T-cell (primary cell): ENCODE measurements at regions not wholly inside any gene's neighbourhood (a gene's known extent, or its start where the extent isn't known, plus 50 kb on each side); places are given as distances from the start of the nearest gene placed in this dataset.

Experiments
- ATAC-seq, 4 experiments: fragments of 200-7000 bp in 3 of 4; fragments of 150-1000 bp in 1 of 4; cut with Tn5 transposase; replicated peaks in 1 of 4; 1 replicate in 3 of 4; 2 replicates in 1 of 4; pipeline ENCODE4 v1.10.0; 2021; ENCODE audit warnings: moderate library complexity in 3 of 4, mild to moderate bottlenecking in 2 of 4, moderate number of reproducible peaks in 1 of 4
- CTCF ChIA-PET, 2 donors: fragments of 300-600 bp; sonication (Branson Sonifier 250); formaldehyde crosslinking; loops; one replicate each; lab custom pipeline; 2022; ENCODE audit warnings: antibody characterized with exemption in 2 of 2; lab: Charles Lee
- POLR2A ChIA-PET, 2 donors: fragments of 300-600 bp; sonication (Branson Sonifier 250); formaldehyde crosslinking; loops; one replicate each; lab custom pipeline; 2022; ENCODE audit warnings: antibody characterized with exemption in 2 of 2; lab: Charles Lee
- DNase-seq, 35 experiments: peaks; one replicate each; pipeline versions ENCODE4 v3.0.0 to v3.0.0-alpha.2; 2013 to 2023
- H3K27ac ChIP-seq: one replicate; pipeline ENCODE4 v1.5.1; 2013; ENCODE audit warnings: low read length
- H3K27me3 ChIP-seq, 2 experiments: replicated peaks in 1 of 2; 1 replicate in 1 of 2; 2 replicates in 1 of 2; pipeline versions ENCODE4 v1.6.1 to v1.7.0; 2013; ENCODE audit warnings: low read length in 1 of 2, mixed read lengths in 1 of 2; ENCODE audit not compliant: control insufficient read depth in 2 of 2, insufficient read depth in 2 of 2; ENCODE audit errors: extremely low read depth in 1 of 2
- H3K36me3 ChIP-seq, 2 donors: 1 replicate in 1 of 2; 2 replicates in 1 of 2; pipeline versions ENCODE4 v1.6.1 to v1.7.0; 2013; ENCODE audit warnings: low read length in 1 of 2; ENCODE audit not compliant: control insufficient read depth in 2 of 2, insufficient read depth in 1 of 2; ENCODE audit errors: extremely low read depth in 1 of 2
- H3K4me1 ChIP-seq, 2 experiments: 1 replicate in 1 of 2; 2 replicates in 1 of 2; pipeline versions ENCODE4 v1.6.1 to v1.7.0; 2013; ENCODE audit warnings: low read length in 2 of 2, mixed read lengths in 1 of 2; ENCODE audit not compliant: insufficient read depth in 2 of 2, control insufficient read depth in 1 of 2; ENCODE audit errors: extremely low read depth in 1 of 2
- H3K4me3 ChIP-seq, 2 donors: 1 replicate in 1 of 2; 2 replicates in 1 of 2; pipeline versions ENCODE4 v1.5.1 to v1.7.0; 2013; ENCODE audit warnings: mild to moderate bottlenecking in 2 of 2, low read length in 1 of 2, moderate library complexity in 1 of 2; ENCODE audit not compliant: control insufficient read depth in 1 of 2; ENCODE audit errors: extremely low read depth in 1 of 2
- H3K9me3 ChIP-seq: 2 replicates; pipeline ENCODE4 v1.7.0; 2013
- H3K27ac Mint-ChIP-seq, 2 donors: one replicate each; pipeline ENCODE4 v1.8.0; 2020 to 2021; ENCODE audit warnings: mild to moderate bottlenecking in 2 of 2, mixed read lengths in 2 of 2
- H3K27me3 Mint-ChIP-seq, 2 donors: one replicate each; pipeline ENCODE4 v1.8.0; 2021 to 2022; ENCODE audit warnings: mixed read lengths in 2 of 2
- H3K36me3 Mint-ChIP-seq: one replicate; pipeline ENCODE4 v1.8.0; 2021; ENCODE audit warnings: mixed read lengths
- H3K4me1 Mint-ChIP-seq, 3 donors: one replicate each; pipeline ENCODE4 v1.8.0; 2020 to 2022; ENCODE audit warnings: mixed read lengths in 3 of 3, mild to moderate bottlenecking in 1 of 3
- H3K4me3 Mint-ChIP-seq, 3 donors: one replicate each; pipeline ENCODE4 v1.8.0; 2020 to 2022; ENCODE audit warnings: mild to moderate bottlenecking in 3 of 3, mixed read lengths in 3 of 3, moderate library complexity in 3 of 3
- H3K9me3 Mint-ChIP-seq, 3 donors: one replicate each; pipeline ENCODE4 v1.8.0; 2020 to 2022; ENCODE audit warnings: mixed read lengths in 3 of 3
- WGBS: methylation state at CpG from one replicate; pipeline ENCODE4 v1.1.5; 2013; ENCODE audit warnings: missing lambda C conversion rate; ENCODE audit not compliant: insufficient coverage; 5-methylcytosine and 5-hydroxymethylcytosine counted together

DNA sequence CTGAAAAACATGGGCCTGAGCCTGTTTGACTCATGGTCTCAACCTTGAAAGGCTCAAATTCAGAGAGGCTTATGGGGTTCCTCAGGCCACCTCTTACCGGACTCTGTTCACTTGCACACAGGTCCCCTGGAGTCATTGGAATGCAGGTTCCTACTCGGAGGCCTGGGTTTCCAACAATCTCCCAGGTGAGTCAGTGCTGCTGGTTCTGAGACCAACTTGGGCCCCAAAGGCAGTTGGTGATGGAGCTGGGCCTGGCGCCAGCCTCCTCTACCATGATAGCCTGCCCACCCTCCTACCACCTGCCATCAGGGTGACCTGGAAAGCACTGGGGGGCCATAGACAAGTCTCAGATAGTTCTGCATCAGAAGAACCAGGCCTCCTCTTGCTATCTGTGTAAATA lies 188.4 kb downstream of the RGS3 start:
- ChIA-PET POLR2A (no interaction called here), CTCF (interaction anchor here in 1 of 2 donors (0.6 kb wide), 1 partner anchor 200 kb away, joined by 3 read pairs; no protein-coding TSS in a partner anchor)
- no peak overlapping the region for H3K4me3 Mint-ChIP-seq
- DNase-seq (no peak), ATAC-seq (no peak)
- no peak overlapping the region for H3K27ac Mint-ChIP-seq
- H3K27me3 ChIP-seq: peaks cover 0 to 8% of the 10 kb centered on the region in 2 experiments
- no peaks in the 10 kb centered on the region for H3K9me3 ChIP-seq
- peaks cover 0 to 2% of the 10 kb centered on the region in 2 donors for H3K27me3 Mint-ChIP-seq
- 89% methylated on average over 2 of the region's 3 CpGs for WGBS
- H3K4me1 ChIP-seq: peaks cover 0 to 4% of the 10 kb centered on the region in 2 experiments
- H3K4me1 Mint-ChIP-seq: peaks cover 0 to 3% (median 0%) of the 10 kb centered on the region in 3 donors
- no peaks in the 10 kb centered on the region for H3K36me3 Mint-ChIP-seq
- no peak overlapping the region for H3K4me3 ChIP-seq
- no peak overlapping the region for H3K27ac ChIP-seq
- no peaks in the 10 kb centered on the region for H3K9me3 Mint-ChIP-seq
- H3K36me3 ChIP-seq: no peaks in the 10 kb centered on the region

DNA sequence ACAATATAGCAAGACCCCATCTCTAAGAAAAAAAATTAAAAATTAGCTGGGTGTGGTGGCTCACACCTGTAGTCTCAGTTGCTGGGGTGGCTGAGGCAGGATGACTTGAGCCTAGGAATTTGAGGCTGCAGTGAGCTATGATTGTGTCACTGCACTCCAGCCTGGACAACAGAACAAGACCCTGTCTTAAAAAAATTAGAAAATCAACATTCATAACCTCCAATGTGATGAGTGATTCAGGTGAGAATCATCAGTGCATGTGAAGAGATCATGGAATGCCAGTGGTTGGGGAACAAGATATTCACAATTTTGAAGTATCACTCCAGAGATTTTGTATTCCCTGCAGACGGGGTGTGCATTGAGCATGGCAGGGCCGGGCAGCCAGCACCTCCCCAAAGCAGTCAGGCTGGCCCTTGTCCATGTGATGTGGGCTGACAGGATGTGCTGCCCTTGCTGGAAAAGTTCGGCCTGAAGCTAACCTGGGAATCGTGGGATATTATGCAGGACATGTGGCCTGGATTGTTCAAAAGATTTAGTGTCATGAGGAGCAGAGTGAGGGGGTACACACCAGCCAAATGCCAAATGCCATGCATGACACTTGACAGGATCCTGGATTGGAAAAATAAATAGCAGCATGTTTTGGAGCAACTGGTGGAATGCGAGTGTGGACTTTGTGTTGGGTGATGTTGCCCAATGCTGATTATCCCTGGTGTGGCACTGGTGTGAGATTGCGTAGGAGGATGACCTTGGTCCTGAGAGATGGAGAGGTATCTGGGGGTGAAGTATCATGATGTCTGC lies 189.0 kb downstream of the RGS3 start:
- no peak overlapping the region for H3K27ac ChIP-seq
- H3K27ac Mint-ChIP-seq: no peak overlapping the region
- no peaks in the 10 kb centered on the region for H3K9me3 ChIP-seq
- DNase-seq: no peak
- H3K4me3 Mint-ChIP-seq: no peak overlapping the region
- no peak for ATAC-seq
- ChIA-PET POLR2A (no interaction called here), CTCF (interaction anchor here (0.5 to 1.6 kb wide), 6 partner anchors 201 to 1097 kb away, joined by 3 to 12 read pairs (median 5); no protein-coding TSS in a partner anchor)
- H3K4me1 Mint-ChIP-seq: peaks cover 0 to 3% (median 0%) of the 10 kb centered on the region in 3 donors
- peaks cover 0 to 4% of the 10 kb centered on the region in 2 experiments for H3K4me1 ChIP-seq
- 96% methylated on average over 6 of the region's 6 CpGs for WGBS
- H3K36me3 ChIP-seq: no peaks in the 10 kb centered on the region
- H3K27me3 Mint-ChIP-seq: no peaks in the 10 kb centered on the region
- no peak overlapping the region for H3K4me3 ChIP-seq
- peaks cover 0 to 8% of the 10 kb centered on the region in 2 experiments for H3K27me3 ChIP-seq
- no peaks in the 10 kb centered on the region for H3K9me3 Mint-ChIP-seq
- H3K36me3 Mint-ChIP-seq: no peaks in the 10 kb centered on the region

GRCh38 chr9:113653746-113654604 lies 190.4 kb downstream of the RGS3 start:
- H3K27me3 Mint-ChIP-seq: peaks cover 0 to 3% of the 10 kb centered on the region in 2 donors
- H3K36me3 Mint-ChIP-seq: no peaks in the 10 kb centered on the region
- H3K27ac Mint-ChIP-seq: no peak overlapping the region
- H3K27ac ChIP-seq: no peak overlapping the region
- peaks cover 0 to 5% (median 0%) of the 10 kb centered on the region in 3 donors for H3K4me1 Mint-ChIP-seq
- H3K4me1 ChIP-seq: peaks cover 0 to 8% of the 10 kb centered on the region in 2 experiments
- 72% methylated on average over 7 of the region's 11 CpGs for WGBS
- peaks cover 0 to 16% of the 10 kb centered on the region in 2 experiments for H3K27me3 ChIP-seq
- no peaks in the 10 kb centered on the region for H3K36me3 ChIP-seq
- no peak overlapping the region for H3K4me3 Mint-ChIP-seq
- H3K9me3 ChIP-seq: no peaks in the 10 kb centered on the region
- ChIA-PET CTCF (interaction anchor here (0.6 to 3.5 kb wide), 11 partner anchors 53 to 775 kb away, joined by 3 to 29 read pairs (median 4); no protein-coding TSS in a partner anchor), POLR2A (no interaction called here)
- H3K4me3 ChIP-seq: no peak overlapping the region
- H3K9me3 Mint-ChIP-seq: no peaks in the 10 kb centered on the region
- no peak for ATAC-seq
- DNase-seq: no peak

DNA sequence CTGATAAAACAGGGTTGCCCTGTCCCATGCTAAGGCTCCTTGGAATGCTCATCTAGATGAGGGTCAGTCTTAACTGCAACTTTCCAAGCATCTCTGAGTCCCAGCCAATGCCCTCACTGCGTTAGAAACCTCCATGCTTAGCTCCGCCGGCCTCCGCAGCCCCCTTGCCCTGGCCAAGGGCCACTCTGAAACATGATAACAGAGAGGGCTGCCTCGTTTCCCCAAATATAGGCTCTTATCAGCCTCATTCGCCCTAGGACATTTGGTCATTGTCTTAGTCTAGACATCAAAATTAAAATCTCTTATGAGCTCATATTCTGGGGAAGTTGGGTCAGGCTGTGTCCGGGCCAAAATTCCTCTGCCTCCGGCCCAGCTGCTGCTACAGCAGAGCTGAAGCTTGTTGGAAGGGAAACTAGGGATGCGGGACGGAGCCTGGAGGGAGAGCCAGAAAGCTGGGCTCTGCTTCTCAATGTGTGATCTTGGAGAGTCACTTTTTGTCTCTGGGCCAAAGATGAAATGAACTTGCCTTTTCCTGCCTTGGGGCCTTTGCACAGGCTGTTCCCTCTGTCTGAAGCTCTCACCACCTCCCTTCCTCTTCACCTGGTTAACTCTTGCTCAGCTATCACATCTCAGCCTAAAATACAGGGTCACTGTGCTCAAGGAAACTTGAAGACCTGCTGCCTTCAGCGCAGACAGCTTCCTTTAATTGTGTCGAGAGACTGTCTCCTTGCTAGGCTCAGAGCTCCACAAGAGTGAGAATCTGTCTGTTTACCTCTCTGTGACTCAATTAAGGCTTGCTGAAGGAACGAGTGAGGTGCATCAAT lies 191.3 kb downstream of the RGS3 start:
- ATAC-seq: peak in 1 of 4 experiments; percentile 5
- Histone ChIP-seq H3K9me3 (no peaks in the 10 kb centered on the region), H3K36me3 (no peaks in the 10 kb centered on the region), H3K4me3 (no peak overlapping the region), H3K4me1 (peaks cover 0 to 8% of the 10 kb centered on the region in 2 experiments), H3K27ac (no peak overlapping the region), H3K27me3 (peaks cover 0 to 15% of the 10 kb centered on the region in 2 experiments)
- Mint-ChIP-seq H3K9me3 (no peaks in the 10 kb centered on the region), H3K27me3 (peaks cover 3 to 4% of the 10 kb centered on the region in 2 donors), H3K4me1 (peaks cover 0 to 5% (median 0%) of the 10 kb centered on the region in 3 donors), H3K4me3 (no peak overlapping the region), H3K36me3 (no peaks in the 10 kb centered on the region), H3K27ac (no peak overlapping the region)
- WGBS: 84% methylated on average over 10 of the region's 13 CpGs
- no peak for DNase-seq
- POLR2A ChIA-PET: no interaction called here
- CTCF ChIA-PET: interaction anchor here (0.9 to 4.3 kb wide), 9 partner anchors 63 to 381 kb away, joined by 3 to 29 read pairs (median 8); partner anchors contain the start of genes CDC26 (in 2 of the 2) and PRPF4 (in 1 of the 2)

DNA sequence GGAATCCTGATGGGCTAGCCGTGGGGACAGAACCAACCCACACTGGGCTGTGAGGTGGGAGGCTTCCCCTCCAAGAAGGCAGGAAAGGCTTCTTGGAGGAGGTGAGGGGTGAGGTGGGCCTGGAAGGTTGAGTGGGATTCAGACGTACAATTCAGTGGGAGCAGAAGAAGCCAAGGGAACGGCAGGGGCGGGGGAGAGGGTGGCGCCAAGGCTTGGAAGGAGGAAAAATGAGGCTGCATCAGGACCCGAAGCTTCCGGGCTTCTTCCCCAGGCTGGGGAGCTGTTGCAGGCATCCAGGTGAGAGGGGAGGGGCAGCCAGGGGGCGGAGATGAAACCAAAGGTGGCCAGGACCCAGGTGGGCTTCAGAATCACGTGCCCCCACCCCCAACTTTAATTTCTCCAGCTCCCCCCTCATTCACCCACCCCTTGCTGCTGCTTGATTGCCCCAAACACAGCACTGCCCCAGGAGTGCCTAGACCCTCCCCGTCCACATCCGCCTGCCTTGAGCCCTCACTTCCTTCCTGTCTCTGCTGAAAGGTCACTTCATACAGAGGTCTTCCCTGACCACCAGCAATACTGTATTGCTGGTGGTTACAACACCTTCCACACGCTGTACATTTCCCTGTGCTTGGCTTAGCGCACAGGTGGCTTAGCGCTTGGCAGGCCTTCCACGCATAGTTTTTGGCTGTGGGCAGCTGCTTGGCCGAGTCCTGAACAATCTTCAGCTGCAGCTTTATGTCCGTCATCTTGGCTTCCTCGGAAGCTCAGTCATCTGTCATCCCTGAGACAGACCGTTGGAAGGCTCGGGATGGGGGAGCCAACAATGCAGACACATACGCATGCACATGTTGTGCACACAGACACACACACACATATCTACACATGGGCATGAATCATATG lies 193.5 kb downstream of the RGS3 start:
- Histone ChIP-seq H3K4me3 (no peak overlapping the region), H3K27ac (no peak overlapping the region), H3K36me3 (no peaks in the 10 kb centered on the region), H3K9me3 (no peaks in the 10 kb centered on the region), H3K27me3 (peaks cover 0 to 17% of the 10 kb centered on the region in 2 experiments), H3K4me1 (peaks cover 0 to 8% of the 10 kb centered on the region in 2 experiments)
- CTCF ChIA-PET: interaction anchor here (0.6 to 4.3 kb wide), 18 partner anchors 25 to 549 kb away, joined by 3 to 29 read pairs (median 5); partner anchors contain the start of genes CDC26 (in 2 of the 2), PRPF4 (in 2 of the 2) and ALAD (in 1 of the 2)
- Mint-ChIP-seq H3K27ac (no peak overlapping the region), H3K27me3 (peaks cover 9 to 11% of the 10 kb centered on the region in 2 donors), H3K4me3 (no peak overlapping the region), H3K4me1 (peaks cover 0 to 5% (median 0%) of the 10 kb centered on the region in 3 donors), H3K36me3 (no peaks in the 10 kb centered on the region), H3K9me3 (no peaks in the 10 kb centered on the region)
- POLR2A ChIA-PET: no interaction called here
- no peak for ATAC-seq
- WGBS: 75% methylated on average over 15 of the region's 21 CpGs
- DNase-seq: no peak
